Transverse colon (tissue), 4 donors: ENCODE measurements at regions not wholly inside any gene's neighbourhood (a gene's known extent, or its start where the extent isn't known, plus 50 kb on each side); places are given as distances from the start of the nearest gene placed in this dataset.

Source experiments
- CTCF ChIP-seq, 5 experiments: fragments of 200-600 bp in 3 of 5; fragments of 450-650 bp in 2 of 5; sonication (generic) in 3 of 5; IDR thresholded peaks; 1 replicate in 2 of 5; 2 replicates in 3 of 5; pipeline ENCODE4 v1.5.1; 2016 to 2017; ENCODE audit warnings: antibody characterized with exemption in 5 of 5, inconsistent platforms in 3 of 5, mild to moderate bottlenecking in 2 of 5, moderate library complexity in 1 of 5
- POLR2A ChIP-seq: fragments of 450-650 bp; IDR thresholded peaks from one replicate; pipeline ENCODE4 v1.6.1; 2016; ENCODE audit warnings: antibody characterized with exemption, mild to moderate bottlenecking, moderate library complexity
- POLR2AphosphoS5 ChIP-seq, 3 donors: sonication (generic); formaldehyde crosslinking; IDR thresholded peaks; one replicate each; pipeline ENCODE4 v1.6.1; 2016; ENCODE audit warnings: antibody characterized with exemption in 3 of 3

- TF ChIP-seq POLR2A (no peak), POLR2AphosphoS5 (IDR thresholded peaks at IDR 0.05) (no peak), CTCF (IDR thresholded peaks at IDR 0.05) (no peak)
These were observed 168.2 kb upstream of the SULF2 start for GRCh38 chr20:47953471-47953870.
